ENCODE measurements at regions not wholly inside any gene's neighbourhood (a gene's known extent, or its start where the extent isn't known, plus 50 kb on each side); places are given as distances from the start of the nearest gene placed in this dataset.
"Not testable (repeated sequence)": the region's sequence is repeated elsewhere in the genome, so short reads cannot be mapped to it uniquely, and the experiment has no call there.

DNA sequence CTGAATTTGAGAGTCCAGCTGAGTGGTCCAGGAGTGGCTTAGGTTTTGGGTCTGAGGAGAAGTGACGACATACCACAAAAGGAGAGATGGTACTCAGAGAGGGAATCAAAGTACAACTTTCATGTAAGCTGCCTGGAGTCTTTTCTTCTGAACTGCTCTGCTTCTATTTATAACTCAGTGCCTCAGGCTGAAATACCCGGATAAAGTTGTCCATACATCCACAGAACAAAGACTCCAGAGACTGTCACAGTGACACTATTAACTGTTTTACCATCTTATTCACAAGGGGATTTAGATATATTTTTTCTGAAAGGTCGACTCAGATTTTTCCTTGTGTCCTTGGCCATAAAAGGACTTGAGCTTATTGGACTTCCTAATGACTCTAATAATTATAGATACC lies 264.3 kb upstream of the DNAJC19 start:
- Histone ChIP-seq H3K36me3 (ENCODE audit: control insufficient read depth, insufficient read depth, low read length) (no peaks in the 10 kb centered on the region), H3K9me3 (replicated peaks; ENCODE audit: control insufficient read depth, low read depth, low read length) (no peaks in the 10 kb centered on the region), H3K27me3 (ENCODE audit: control insufficient read depth, insufficient read depth, low read length) (no peaks in the 10 kb centered on the region), H3K4me1 (ENCODE audit: control insufficient read depth, insufficient read depth, low read length) (no peaks in the 10 kb centered on the region), H3K4me3 (ENCODE audit: low read length) (no peak overlapping the region), H3K27ac (ENCODE audit: low read length) (no peak overlapping the region)
- DNase-seq, result no peak
- WGBS (ENCODE audit: insufficient coverage), result 29% methylated on average over 1 of the region's 3 CpGs

DNA sequence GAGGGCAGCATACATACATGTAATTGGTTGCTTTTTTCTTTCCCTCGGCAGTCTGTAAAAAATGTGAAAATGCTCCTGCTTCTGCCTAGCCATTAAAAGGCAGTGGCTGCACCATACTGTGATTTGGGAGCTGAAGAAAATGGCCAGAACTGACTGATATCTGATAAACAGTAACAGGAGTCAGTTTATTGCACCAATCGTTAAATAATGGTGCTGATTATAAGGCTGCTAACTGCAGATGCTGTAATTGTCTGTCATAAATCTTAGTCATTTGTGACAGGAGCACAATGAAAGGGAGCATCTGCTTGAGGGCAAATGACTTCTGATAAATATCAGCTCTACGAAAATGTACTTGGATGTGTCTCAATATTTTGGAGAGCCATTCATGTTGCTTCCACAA lies 263.1 kb upstream of the DNAJC19 start:
- Histone ChIP-seq H3K27me3 (ENCODE audit: control insufficient read depth, insufficient read depth, low read length) (no peaks in the 10 kb centered on the region), H3K36me3 (ENCODE audit: control insufficient read depth, insufficient read depth, low read length) (no peaks in the 10 kb centered on the region), H3K27ac (ENCODE audit: low read length) (no peak overlapping the region), H3K4me1 (ENCODE audit: control insufficient read depth, insufficient read depth, low read length) (no peaks in the 10 kb centered on the region), H3K4me3 (ENCODE audit: low read length) (no peak overlapping the region), H3K9me3 (replicated peaks; ENCODE audit: control insufficient read depth, low read depth, low read length) (no peaks in the 10 kb centered on the region)
- no peak for DNase-seq
- 0% methylated on average over 1 of the region's 3 CpGs for WGBS (ENCODE audit: insufficient coverage)

DNA sequence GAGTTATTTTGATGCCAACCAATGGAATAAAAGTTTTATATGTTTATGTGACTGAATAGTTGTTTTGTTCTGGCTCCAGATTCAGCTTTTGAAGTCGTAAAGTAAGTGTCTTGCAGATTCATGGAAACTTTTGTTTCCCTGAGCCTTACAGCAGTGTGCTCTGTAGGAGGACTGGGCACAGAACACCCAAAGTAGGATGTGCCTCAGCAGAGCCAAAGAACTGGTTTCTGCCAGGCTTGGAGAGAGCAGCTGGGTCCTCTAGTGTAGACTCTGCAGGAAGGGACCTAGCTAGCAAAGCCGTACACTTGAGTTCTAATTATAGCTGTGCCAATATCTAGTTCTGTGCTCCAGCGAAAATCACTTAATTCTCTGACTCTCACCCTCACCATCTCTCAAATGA lies 261.2 kb upstream of the DNAJC19 start:
- WGBS (ENCODE audit: insufficient coverage), result 66% methylated on average over 3 of the region's 3 CpGs
- Histone ChIP-seq H3K4me1 (ENCODE audit: control insufficient read depth, insufficient read depth, low read length) (no peaks in the 10 kb centered on the region), H3K9me3 (replicated peaks; ENCODE audit: control insufficient read depth, low read depth, low read length) (peaks cover under 1% of the 10 kb centered on the region), H3K27me3 (ENCODE audit: control insufficient read depth, insufficient read depth, low read length) (no peaks in the 10 kb centered on the region), H3K4me3 (ENCODE audit: low read length) (no peak overlapping the region), H3K27ac (ENCODE audit: low read length) (no peak overlapping the region), H3K36me3 (ENCODE audit: control insufficient read depth, insufficient read depth, low read length) (no peaks in the 10 kb centered on the region)
- DNase-seq, result no peak

DNA sequence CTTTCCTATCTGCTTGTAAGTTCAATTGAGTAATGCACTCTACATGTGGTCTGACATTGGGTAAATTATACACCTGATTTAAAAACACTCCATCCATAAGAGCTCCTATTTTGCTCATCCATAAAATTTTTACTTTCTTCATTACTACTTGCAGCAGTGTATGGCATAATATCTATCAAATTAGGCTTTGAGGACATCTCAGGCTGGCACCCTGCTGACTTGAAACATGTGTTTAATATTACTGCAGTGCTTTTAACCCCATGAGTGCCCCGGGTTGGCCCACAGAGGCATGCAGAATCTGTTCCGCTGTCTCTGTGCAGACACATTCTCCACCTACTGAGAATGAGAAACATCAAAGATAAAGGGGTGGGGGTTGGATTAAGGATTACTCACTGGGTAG lies 249.9 kb upstream of the DNAJC19 start:
- H3K9me3 ChIP-seq (replicated peaks; ENCODE audit: control insufficient read depth, low read depth, low read length), result no peaks in the 10 kb centered on the region
- no peaks in the 10 kb centered on the region for H3K27me3 ChIP-seq (ENCODE audit: control insufficient read depth, insufficient read depth, low read length)
- H3K36me3 ChIP-seq (ENCODE audit: control insufficient read depth, insufficient read depth, low read length), result no peaks in the 10 kb centered on the region
- WGBS (ENCODE audit: insufficient coverage), result no CpG with 5 or more reads among the region's 2 CpGs
- H3K4me1 ChIP-seq (ENCODE audit: control insufficient read depth, insufficient read depth, low read length), result no peaks in the 10 kb centered on the region
- no peak overlapping the region for H3K4me3 ChIP-seq (ENCODE audit: low read length)
- no peak for DNase-seq
- no peak overlapping the region for H3K27ac ChIP-seq (ENCODE audit: low read length)

DNA sequence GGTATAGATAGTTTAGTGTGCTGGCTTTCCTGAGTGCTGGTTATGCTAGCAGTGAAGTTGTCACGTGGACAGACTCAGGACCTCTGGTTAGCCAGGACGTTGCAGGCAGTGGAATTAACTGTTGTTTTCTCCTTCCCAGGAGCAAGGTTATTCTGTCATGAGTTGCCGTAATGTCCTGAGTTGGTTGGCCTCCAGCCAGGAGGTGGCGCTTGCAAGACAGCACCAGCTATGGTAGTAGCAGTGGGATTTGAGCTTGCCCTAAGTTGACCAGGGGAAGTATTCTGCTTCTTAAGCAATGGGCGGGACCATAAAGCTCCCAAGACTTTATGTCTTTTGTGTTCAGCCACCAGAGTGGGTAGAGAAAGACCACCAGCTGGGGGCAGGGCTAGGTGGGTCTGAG lies 240.7 kb upstream of the DNAJC19 start:
- Histone ChIP-seq H3K36me3 (ENCODE audit: control insufficient read depth, insufficient read depth, low read length) (no peaks in the 10 kb centered on the region), H3K4me1 (ENCODE audit: control insufficient read depth, insufficient read depth, low read length) (no peaks in the 10 kb centered on the region), H3K4me3 (ENCODE audit: low read length) (no peak overlapping the region), H3K27me3 (ENCODE audit: control insufficient read depth, insufficient read depth, low read length) (no peaks in the 10 kb centered on the region), H3K27ac (ENCODE audit: low read length) (no peak overlapping the region), H3K9me3 (replicated peaks; ENCODE audit: control insufficient read depth, low read depth, low read length) (no peaks in the 10 kb centered on the region)
- no peak for DNase-seq
- 92% methylated on average over 3 of the region's 5 CpGs for WGBS (ENCODE audit: insufficient coverage)

DNA sequence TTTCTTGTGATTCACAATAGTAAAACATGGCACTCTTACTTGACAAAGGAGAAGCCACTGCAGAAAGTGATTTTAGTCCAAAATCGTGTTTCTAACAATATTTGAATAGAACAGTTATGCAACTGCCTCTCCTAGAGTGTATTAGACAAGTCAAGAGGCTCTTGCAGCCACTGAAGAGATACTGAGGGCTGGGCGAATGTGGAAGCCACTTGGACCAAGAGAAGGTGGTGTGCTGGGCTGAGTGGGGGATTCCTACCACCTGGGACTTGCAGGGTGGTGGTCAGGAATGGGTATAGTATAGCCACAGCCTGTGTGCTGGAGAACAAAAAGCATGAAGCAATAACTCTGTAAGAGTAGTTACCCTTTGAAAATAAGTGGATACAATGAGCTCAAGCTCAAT lies 223.8 kb upstream of the DNAJC19 start:
- no peak overlapping the region for H3K27ac ChIP-seq (ENCODE audit: low read length)
- H3K9me3 ChIP-seq (replicated peaks; ENCODE audit: control insufficient read depth, low read depth, low read length), result no peaks in the 10 kb centered on the region
- H3K4me1 ChIP-seq (ENCODE audit: control insufficient read depth, insufficient read depth, low read length), result no peaks in the 10 kb centered on the region
- H3K4me3 ChIP-seq (ENCODE audit: low read length), result no peak overlapping the region
- no peak for DNase-seq
- H3K36me3 ChIP-seq (ENCODE audit: control insufficient read depth, insufficient read depth, low read length), result no peaks in the 10 kb centered on the region
- H3K27me3 ChIP-seq (ENCODE audit: control insufficient read depth, insufficient read depth, low read length), result no peaks in the 10 kb centered on the region
- WGBS (ENCODE audit: insufficient coverage), result 83% methylated on average over 1 of the region's 2 CpGs

DNA sequence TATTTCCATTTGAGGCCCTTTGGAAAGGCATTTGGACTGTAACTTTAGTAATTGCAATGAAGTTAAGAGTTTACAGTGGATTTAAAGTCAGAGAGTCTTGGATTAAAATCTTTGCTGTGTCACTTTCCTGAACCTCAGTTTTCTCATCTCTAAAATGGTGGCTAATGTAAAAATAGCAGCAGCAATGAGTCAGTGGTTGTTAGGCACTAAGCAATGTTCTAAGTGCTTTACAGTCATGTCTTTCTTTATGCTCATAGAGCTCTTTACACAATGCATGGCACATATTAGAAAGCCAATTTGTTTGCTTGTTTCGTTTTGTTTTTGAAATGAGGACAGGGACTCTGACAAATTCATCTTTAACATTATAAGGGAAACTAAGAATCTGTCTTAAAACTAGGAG lies 222.7 kb upstream of the DNAJC19 start:
- WGBS (ENCODE audit: insufficient coverage), result no CpG with 5 or more reads among the region's 1 CpG
- Histone ChIP-seq H3K36me3 (ENCODE audit: control insufficient read depth, insufficient read depth, low read length) (no peaks in the 10 kb centered on the region), H3K27me3 (ENCODE audit: control insufficient read depth, insufficient read depth, low read length) (no peaks in the 10 kb centered on the region), H3K27ac (ENCODE audit: low read length) (no peak overlapping the region), H3K9me3 (replicated peaks; ENCODE audit: control insufficient read depth, low read depth, low read length) (no peaks in the 10 kb centered on the region), H3K4me3 (ENCODE audit: low read length) (no peak overlapping the region), H3K4me1 (ENCODE audit: control insufficient read depth, insufficient read depth, low read length) (no peaks in the 10 kb centered on the region)
- DNase-seq, result no peak

DNA sequence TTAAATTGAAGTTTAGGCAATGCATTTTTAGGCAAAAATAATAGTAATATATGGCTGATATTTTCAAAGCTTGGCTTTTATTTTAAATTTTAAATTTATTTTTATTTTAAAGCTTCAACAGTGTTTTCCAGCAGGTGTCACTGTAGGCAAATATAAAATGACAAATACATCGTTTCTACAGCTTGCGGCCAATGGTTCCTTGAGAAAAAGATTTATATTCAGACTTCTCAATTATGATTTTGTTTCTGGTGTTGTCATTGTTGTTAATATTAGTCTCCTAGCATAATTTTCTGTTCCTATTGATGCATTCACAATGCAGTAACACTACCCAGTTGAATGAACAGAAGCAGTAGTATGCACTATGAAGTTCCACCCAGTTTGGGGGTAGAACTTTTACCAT lies 220.7 kb upstream of the DNAJC19 start:
- WGBS (ENCODE audit: insufficient coverage), result no CpG with 5 or more reads among the region's 2 CpGs
- Histone ChIP-seq H3K4me3 (ENCODE audit: low read length) (no peak overlapping the region), H3K36me3 (ENCODE audit: control insufficient read depth, insufficient read depth, low read length) (no peaks in the 10 kb centered on the region), H3K27me3 (ENCODE audit: control insufficient read depth, insufficient read depth, low read length) (no peaks in the 10 kb centered on the region), H3K4me1 (ENCODE audit: control insufficient read depth, insufficient read depth, low read length) (no peaks in the 10 kb centered on the region), H3K27ac (ENCODE audit: low read length) (no peak overlapping the region), H3K9me3 (replicated peaks; ENCODE audit: control insufficient read depth, low read depth, low read length) (no peaks in the 10 kb centered on the region)
- peak; percentile 4 for DNase-seq

DNA sequence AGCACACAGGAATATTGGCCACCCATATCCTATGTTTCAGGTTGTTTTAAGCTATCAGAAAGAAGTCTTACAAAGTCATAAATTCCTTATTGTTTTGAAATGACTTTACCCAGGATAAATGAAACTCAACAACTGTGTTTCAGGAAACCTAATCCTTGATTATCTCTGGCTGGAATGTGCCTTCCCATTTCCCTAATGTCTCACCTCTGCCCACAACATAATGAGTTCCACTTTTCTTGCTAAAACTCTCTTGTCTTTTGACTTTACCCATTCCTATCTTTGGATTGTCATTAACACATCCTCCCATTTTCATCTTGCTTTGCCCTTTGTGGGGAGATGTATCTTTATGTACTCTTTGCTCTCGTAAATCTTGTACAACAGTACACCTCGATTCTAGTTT lies 200.0 kb upstream of the DNAJC19 start:
- Histone ChIP-seq H3K9me3 (replicated peaks; ENCODE audit: control insufficient read depth, low read depth, low read length) (no peaks in the 10 kb centered on the region), H3K36me3 (ENCODE audit: control insufficient read depth, insufficient read depth, low read length) (no peaks in the 10 kb centered on the region), H3K4me3 (ENCODE audit: low read length) (no peak overlapping the region), H3K4me1 (ENCODE audit: control insufficient read depth, insufficient read depth, low read length) (no peaks in the 10 kb centered on the region), H3K27me3 (ENCODE audit: control insufficient read depth, insufficient read depth, low read length) (no peaks in the 10 kb centered on the region), H3K27ac (ENCODE audit: low read length) (no peak overlapping the region)
- DNase-seq, result no peak
- WGBS (ENCODE audit: insufficient coverage), result no CpG with 5 or more reads among the region's 2 CpGs

DNA sequence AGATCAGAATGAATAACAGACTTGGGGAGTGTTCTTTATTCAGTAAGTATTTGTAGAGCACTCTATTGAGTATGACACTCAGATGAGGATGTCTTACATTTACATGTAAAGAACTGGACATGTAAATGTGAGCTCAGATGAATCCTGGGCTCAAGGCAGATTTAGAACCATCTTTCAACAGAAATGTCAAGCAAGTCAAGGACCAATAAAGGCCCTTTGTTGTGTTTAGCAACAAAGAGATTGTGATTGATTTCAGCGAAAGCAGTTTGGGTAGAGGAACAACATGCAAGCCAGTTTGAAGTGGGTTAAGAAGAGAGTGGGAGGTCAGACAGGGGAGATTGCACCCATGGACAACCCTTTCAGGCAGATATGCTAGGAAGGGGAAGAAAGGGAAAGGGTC lies 194.2 kb upstream of the DNAJC19 start:
- DNase-seq, result no peak
- Histone ChIP-seq H3K4me1 (ENCODE audit: control insufficient read depth, insufficient read depth, low read length) (no peaks in the 10 kb centered on the region), H3K4me3 (ENCODE audit: low read length) (no peak overlapping the region), H3K27me3 (ENCODE audit: control insufficient read depth, insufficient read depth, low read length) (no peaks in the 10 kb centered on the region), H3K36me3 (ENCODE audit: control insufficient read depth, insufficient read depth, low read length) (no peaks in the 10 kb centered on the region), H3K27ac (ENCODE audit: low read length) (no peak overlapping the region), H3K9me3 (replicated peaks; ENCODE audit: control insufficient read depth, low read depth, low read length) (no peaks in the 10 kb centered on the region)
- WGBS (ENCODE audit: insufficient coverage), result 90% methylated on average over 1 of the region's 1 CpG

DNA sequence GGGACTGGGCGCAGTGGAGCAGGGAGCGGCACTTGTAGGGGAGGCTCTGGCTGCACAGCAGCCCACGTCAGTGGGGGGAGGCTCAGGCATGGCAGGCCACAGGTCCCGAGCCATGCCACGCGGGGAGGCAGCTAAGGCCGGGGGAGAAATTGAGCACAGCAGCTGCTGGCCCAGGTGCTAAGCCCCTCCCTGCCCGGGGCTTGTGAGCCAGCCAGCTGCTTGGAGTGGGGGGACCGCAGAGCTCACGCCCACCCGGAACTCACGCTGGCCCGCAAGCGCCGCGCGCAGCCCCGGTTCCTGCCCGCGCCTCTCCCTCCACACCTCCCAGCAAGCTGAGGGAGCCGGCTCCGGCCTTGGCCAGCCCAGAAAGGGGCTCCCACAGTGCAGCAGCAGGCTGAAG lies 193.5 kb upstream of the DNAJC19 start:
- 93% methylated on average over 22 of the region's 22 CpGs for WGBS (ENCODE audit: insufficient coverage)
- not testable (repeated sequence) for H3K4me1 ChIP-seq (ENCODE audit: control insufficient read depth, insufficient read depth, low read length); H3K9me3 ChIP-seq (replicated peaks; ENCODE audit: control insufficient read depth, low read depth, low read length); H3K4me3 ChIP-seq (ENCODE audit: low read length); DNase-seq; H3K36me3 ChIP-seq (ENCODE audit: control insufficient read depth, insufficient read depth, low read length); H3K27ac ChIP-seq (ENCODE audit: low read length); H3K27me3 ChIP-seq (ENCODE audit: control insufficient read depth, insufficient read depth, low read length)

All from muscle of leg (tissue), 3 donors.